GM23338 (cell line): ENCODE measurements at regions not wholly inside any gene's neighbourhood (a gene's known extent, or its start where the extent isn't known, plus 50 kb on each side); places are given as distances from the start of the nearest gene placed in this dataset.

Source experiments
- CREB1 ChIP-seq: fragments of 250-450 bp; sonication (Bioruptor Pico); IDR thresholded peaks from 2 replicates; pipeline ENCODE4 v1.5.0; 2020; ENCODE audit warnings: low read depth, mild to moderate bottlenecking, moderate library complexity
- EZH2 ChIP-seq: fragments of 200-600 bp; sonication (generic); IDR thresholded peaks from one replicate; pipeline ENCODE4 v1.8.0; 2017; ENCODE audit warnings: antibody characterized with exemption, mild to moderate bottlenecking, low read depth; ENCODE audit not compliant: unreplicated experiment
- EZH2phosphoT487 ChIP-seq: fragments of 200-600 bp; sonication (generic); IDR thresholded peaks from one replicate; pipeline ENCODE4 v1.8.1; 2018; ENCODE audit warnings: antibody characterized with exemption; ENCODE audit not compliant: unreplicated experiment
- JUNB ChIP-seq: IDR thresholded peaks from one replicate; pipeline ENCODE4 v1.6.1; 2016; ENCODE audit warnings: antibody characterized with exemption; ENCODE audit not compliant: unreplicated experiment
- NANOG ChIP-seq: IDR thresholded peaks from 2 replicates; pipeline ENCODE4 v1.6.1; 2016; ENCODE audit warnings: antibody characterized with exemption, borderline replicate concordance
- POLR2AphosphoS5 ChIP-seq: IDR thresholded peaks from 2 replicates; pipeline ENCODE4 v1.6.1; 2016; ENCODE audit warnings: antibody characterized with exemption, low read depth
- STAT1 ChIP-seq: IDR thresholded peaks from one replicate; pipeline ENCODE4 v1.6.1; 2016; ENCODE audit warnings: antibody characterized with exemption; ENCODE audit not compliant: unreplicated experiment
- ZNF114 ChIP-seq: fragments of 250-450 bp; sonication (Bioruptor Pico); IDR thresholded peaks from 2 replicates; pipeline ENCODE4 v1.5.0; 2020; ENCODE audit warnings: mild to moderate bottlenecking, moderate library complexity
- ZNF331 ChIP-seq: fragments of 250-450 bp; sonication (Bioruptor Pico); IDR thresholded peaks from 2 replicates; pipeline ENCODE4 v1.5.0; 2020; ENCODE audit warnings: low read depth, mild to moderate bottlenecking, moderate library complexity
- TF ChIP-seq, protein P1 (sequence below), 2 experiments: fragments of 200-600 bp in 1 of 2; sonication (generic) in 1 of 2; conservative IDR thresholded peaks; 2 replicates each; pipeline versions ENCODE4 v1.5.1 to v1.6.1; 2016 to 2017; ENCODE audit warnings: antibody characterized with exemption in 2 of 2, low read depth in 2 of 2, mild to moderate bottlenecking in 2 of 2, moderate library complexity in 1 of 2
- TF ChIP-seq, protein P2 (sequence below): IDR thresholded peaks from one replicate; pipeline ENCODE4 v1.6.1; 2018; ENCODE audit warnings: antibody characterized with exemption; ENCODE audit not compliant: unreplicated experiment
- TF ChIP-seq, protein P3 (sequence below): fragments of 250-450 bp; sonication (Bioruptor Pico); IDR thresholded peaks from 2 replicates; pipeline ENCODE4 v1.5.0; 2020; ENCODE audit warnings: mild to moderate bottlenecking, moderate library complexity
- TF ChIP-seq, protein P4 (sequence below): IDR thresholded peaks from 2 replicates; pipeline ENCODE4 v1.6.1; 2016; ENCODE audit warnings: antibody characterized with exemption

DNA sequence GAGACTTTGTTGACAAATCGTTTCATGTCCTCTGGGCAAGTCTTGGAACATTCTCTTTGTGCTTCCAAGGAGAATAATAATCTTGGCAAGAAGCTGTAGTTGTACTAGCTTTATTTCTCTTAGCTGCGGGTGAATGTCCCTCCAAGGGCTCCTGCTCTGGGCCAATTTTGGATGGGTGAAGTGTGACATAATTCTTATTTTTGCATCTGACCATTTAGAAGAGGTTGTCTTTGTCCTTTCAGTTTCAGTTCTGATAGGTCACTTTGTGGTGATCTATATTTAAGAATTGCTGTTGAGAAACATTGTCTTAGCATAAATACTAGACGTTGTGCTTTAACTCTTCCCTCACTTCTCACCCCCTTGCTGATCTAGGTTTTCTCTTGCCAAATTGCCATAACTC lies 164.8 kb upstream of the RORA start:
- TF ChIP-seq NANOG (no peak), EZH2 (no peak), EZH2phosphoT487 (no peak), POLR2AphosphoS5 (no peak), JUNB (no peak), ZNF331 (CRISPR knock-in tag) (no peak), STAT1 (no peak), ZNF114 (CRISPR knock-in tag) (no peak), CREB1 (no peak)
- TF ChIP-seq, protein P1, sequence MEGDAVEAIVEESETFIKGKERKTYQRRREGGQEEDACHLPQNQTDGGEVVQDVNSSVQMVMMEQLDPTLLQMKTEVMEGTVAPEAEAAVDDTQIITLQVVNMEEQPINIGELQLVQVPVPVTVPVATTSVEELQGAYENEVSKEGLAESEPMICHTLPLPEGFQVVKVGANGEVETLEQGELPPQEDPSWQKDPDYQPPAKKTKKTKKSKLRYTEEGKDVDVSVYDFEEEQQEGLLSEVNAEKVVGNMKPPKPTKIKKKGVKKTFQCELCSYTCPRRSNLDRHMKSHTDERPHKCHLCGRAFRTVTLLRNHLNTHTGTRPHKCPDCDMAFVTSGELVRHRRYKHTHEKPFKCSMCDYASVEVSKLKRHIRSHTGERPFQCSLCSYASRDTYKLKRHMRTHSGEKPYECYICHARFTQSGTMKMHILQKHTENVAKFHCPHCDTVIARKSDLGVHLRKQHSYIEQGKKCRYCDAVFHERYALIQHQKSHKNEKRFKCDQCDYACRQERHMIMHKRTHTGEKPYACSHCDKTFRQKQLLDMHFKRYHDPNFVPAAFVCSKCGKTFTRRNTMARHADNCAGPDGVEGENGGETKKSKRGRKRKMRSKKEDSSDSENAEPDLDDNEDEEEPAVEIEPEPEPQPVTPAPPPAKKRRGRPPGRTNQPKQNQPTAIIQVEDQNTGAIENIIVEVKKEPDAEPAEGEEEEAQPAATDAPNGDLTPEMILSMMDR (conservative IDR thresholded peaks at IDR 0.05; ENCODE audit: low read depth in 2 of 2): no peak
- TF ChIP-seq, protein P2, sequence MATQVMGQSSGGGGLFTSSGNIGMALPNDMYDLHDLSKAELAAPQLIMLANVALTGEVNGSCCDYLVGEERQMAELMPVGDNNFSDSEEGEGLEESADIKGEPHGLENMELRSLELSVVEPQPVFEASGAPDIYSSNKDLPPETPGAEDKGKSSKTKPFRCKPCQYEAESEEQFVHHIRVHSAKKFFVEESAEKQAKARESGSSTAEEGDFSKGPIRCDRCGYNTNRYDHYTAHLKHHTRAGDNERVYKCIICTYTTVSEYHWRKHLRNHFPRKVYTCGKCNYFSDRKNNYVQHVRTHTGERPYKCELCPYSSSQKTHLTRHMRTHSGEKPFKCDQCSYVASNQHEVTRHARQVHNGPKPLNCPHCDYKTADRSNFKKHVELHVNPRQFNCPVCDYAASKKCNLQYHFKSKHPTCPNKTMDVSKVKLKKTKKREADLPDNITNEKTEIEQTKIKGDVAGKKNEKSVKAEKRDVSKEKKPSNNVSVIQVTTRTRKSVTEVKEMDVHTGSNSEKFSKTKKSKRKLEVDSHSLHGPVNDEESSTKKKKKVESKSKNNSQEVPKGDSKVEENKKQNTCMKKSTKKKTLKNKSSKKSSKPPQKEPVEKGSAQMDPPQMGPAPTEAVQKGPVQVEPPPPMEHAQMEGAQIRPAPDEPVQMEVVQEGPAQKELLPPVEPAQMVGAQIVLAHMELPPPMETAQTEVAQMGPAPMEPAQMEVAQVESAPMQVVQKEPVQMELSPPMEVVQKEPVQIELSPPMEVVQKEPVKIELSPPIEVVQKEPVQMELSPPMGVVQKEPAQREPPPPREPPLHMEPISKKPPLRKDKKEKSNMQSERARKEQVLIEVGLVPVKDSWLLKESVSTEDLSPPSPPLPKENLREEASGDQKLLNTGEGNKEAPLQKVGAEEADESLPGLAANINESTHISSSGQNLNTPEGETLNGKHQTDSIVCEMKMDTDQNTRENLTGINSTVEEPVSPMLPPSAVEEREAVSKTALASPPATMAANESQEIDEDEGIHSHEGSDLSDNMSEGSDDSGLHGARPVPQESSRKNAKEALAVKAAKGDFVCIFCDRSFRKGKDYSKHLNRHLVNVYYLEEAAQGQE: no peak
- TF ChIP-seq, protein P3, sequence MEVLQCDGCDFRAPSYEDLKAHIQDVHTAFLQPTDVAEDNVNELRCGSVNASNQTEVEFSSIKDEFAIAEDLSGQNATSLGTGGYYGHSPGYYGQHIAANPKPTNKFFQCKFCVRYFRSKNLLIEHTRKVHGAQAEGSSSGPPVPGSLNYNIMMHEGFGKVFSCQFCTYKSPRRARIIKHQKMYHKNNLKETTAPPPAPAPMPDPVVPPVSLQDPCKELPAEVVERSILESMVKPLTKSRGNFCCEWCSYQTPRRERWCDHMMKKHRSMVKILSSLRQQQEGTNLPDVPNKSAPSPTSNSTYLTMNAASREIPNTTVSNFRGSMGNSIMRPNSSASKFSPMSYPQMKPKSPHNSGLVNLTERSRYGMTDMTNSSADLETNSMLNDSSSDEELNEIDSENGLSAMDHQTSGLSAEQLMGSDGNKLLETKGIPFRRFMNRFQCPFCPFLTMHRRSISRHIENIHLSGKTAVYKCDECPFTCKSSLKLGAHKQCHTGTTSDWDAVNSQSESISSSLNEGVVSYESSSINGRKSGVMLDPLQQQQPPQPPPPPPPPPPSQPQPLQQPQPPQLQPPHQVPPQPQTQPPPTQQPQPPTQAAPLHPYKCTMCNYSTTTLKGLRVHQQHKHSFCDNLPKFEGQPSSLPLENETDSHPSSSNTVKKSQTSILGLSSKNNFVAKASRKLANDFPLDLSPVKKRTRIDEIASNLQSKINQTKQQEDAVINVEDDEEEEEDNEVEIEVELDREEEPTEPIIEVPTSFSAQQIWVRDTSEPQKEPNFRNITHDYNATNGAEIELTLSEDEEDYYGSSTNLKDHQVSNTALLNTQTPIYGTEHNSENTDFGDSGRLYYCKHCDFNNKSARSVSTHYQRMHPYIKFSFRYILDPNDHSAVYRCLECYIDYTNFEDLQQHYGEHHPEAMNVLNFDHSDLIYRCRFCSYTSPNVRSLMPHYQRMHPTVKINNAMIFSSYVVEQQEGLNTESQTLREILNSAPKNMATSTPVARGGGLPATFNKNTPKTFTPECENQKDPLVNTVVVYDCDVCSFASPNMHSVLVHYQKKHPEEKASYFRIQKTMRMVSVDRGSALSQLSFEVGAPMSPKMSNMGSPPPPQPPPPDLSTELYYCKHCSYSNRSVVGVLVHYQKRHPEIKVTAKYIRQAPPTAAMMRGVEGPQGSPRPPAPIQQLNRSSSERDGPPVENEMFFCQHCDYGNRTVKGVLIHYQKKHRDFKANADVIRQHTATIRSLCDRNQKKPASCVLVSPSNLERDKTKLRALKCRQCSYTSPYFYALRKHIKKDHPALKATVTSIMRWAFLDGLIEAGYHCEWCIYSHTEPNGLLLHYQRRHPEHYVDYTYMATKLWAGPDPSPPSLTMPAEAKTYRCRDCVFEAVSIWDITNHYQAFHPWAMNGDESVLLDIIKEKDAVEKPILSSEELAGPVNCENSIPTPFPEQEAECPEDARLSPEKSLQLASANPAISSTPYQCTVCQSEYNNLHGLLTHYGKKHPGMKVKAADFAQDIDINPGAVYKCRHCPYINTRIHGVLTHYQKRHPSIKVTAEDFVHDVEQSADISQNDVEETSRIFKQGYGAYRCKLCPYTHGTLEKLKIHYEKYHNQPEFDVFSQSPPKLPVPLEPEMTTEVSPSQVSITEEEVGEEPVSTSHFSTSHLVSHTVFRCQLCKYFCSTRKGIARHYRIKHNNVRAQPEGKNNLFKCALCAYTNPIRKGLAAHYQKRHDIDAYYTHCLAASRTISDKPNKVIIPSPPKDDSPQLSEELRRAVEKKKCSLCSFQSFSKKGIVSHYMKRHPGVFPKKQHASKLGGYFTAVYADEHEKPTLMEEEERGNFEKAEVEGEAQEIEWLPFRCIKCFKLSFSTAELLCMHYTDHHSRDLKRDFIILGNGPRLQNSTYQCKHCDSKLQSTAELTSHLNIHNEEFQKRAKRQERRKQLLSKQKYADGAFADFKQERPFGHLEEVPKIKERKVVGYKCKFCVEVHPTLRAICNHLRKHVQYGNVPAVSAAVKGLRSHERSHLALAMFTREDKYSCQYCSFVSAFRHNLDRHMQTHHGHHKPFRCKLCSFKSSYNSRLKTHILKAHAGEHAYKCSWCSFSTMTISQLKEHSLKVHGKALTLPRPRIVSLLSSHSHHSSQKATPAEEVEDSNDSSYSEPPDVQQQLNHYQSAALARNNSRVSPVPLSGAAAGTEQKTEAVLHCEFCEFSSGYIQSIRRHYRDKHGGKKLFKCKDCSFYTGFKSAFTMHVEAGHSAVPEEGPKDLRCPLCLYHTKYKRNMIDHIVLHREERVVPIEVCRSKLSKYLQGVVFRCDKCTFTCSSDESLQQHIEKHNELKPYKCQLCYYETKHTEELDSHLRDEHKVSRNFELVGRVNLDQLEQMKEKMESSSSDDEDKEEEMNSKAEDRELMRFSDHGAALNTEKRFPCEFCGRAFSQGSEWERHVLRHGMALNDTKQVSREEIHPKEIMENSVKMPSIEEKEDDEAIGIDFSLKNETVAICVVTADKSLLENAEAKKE (CRISPR knock-in tag): no peak
- TF ChIP-seq, protein P4, sequence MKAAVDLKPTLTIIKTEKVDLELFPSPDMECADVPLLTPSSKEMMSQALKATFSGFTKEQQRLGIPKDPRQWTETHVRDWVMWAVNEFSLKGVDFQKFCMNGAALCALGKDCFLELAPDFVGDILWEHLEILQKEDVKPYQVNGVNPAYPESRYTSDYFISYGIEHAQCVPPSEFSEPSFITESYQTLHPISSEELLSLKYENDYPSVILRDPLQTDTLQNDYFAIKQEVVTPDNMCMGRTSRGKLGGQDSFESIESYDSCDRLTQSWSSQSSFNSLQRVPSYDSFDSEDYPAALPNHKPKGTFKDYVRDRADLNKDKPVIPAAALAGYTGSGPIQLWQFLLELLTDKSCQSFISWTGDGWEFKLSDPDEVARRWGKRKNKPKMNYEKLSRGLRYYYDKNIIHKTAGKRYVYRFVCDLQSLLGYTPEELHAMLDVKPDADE: no peak
